Stimulated activated CD4-positive, alpha-beta T cell treated with anti-CD3 and anti-CD28 coated beads, TNF-alpha, amount 100 ng/mL, for 4 hours (primary cell): ENCODE measurements at regions not wholly inside any gene's neighbourhood (a gene's known extent, or its start where the extent isn't known, plus 50 kb on each side); places are given as distances from the start of the nearest gene placed in this dataset.

Source experiments
- DNase-seq, 3 experiments: peaks; one replicate each; pipeline ENCODE4 v3.0.0-alpha.2; 2020; ENCODE audit warnings: low read depth in 3 of 3

- no peak for DNase-seq
Observed at GRCh38 chr2:172328103-172328841, 99.1 kb upstream of the ITGA6 start.

GRCh38 chr2:172329416-172329773 is 98.0 kb upstream of the ITGA6 start:
- no peak for DNase-seq

- no peak for DNase-seq
Observed at GRCh38 chr2:172329774-172330671, 97.4 kb upstream of the ITGA6 start.

GRCh38 chr2:172332507-172332906 is 94.9 kb upstream of the ITGA6 start:
- no peak for DNase-seq

DNA sequence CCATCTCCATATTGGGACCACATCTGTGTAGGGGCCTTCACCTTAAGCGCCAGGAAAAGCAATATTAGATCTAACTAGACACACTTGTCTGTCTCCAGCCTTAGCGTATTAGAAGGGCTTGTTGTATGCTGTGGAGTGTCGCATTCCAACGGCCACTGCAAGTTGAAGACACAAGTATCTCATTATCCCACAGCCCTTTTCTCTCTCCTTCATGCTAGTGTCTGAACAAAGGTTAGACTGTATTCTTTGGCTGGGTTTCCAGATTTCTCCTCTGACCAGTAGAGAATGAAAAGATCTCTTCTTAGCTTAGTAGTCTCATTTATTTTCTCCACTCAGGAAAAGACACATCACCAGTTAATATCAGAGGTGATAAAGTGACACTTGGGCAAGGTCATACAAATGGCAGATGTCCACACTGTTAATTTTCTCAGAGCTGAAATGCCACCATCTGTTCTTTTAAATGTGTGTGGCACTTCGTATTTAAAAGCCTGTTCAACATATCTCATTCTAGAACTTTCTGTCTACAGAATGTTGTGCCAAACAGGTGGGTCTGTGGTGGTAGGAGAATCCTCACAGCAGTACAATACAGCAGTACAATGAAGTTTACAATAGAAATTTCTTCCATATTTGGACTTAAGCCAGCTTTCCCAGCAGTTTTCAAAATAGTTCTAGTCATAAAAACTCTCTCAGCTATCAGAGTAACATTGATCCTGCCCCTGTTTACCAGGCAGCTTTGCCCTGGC is 94.0 kb upstream of the ITGA6 start:
- no peak for DNase-seq

DNA sequence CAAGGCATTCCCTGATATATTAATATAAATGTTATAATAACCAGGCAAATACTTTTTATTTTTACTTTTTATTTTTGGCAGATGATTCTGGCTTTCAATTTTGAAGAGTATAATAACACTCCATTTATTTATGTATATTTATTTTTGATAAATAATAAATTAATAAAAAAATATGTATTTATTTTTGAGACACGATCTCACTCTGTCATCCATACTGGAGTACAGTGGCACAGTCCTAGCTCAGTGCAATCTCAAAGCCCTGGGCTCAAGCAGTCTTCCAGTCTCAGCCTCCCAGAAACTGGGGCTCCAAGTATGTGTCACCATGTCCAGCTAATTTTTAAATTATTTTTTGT is 93.4 kb upstream of the ITGA6 start:
- DNase-seq: no peak

- no peak for DNase-seq
Observed at GRCh38 chr2:172334988-172335387, 92.4 kb upstream of the ITGA6 start.

DNA sequence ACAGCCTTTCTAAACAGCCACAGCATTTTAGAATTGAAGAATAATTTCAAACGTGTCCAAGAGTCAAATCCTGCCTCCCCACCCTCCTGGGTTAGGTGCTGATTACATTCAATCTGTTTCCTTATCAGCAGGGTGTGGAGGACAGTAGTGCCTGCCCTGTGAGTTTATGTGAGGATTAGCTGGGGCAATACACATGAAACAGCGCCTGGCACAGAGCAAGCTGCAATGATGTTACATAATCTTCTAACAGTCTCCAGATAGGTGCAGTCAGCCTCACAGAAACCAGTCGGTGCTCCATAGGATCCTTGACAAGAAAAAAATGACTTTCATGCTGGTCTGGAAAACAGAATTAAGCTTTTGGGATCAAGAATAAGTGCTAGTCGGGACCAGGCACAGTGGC is 91.7 kb upstream of the ITGA6 start:
- DNase-seq: no peak

DNA sequence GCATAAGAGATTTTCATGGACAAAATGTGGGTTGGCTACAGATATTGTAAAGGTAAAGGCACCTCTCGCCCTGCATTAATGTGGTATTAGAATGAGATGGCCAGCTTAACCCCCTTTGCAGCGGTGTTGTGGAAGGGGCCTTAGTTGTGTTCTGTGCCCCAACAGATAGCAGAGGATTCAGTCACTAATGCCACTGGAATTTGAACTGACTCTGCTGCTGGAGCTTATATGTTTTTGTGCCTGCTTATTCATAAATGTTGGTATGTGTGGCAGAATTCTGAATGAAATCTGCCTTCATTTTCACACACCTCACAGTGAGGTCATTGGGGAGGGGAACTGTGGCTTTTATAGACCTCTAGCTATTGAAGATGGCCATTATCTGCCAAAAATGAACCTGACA is 90.7 kb upstream of the ITGA6 start:
- no peak for DNase-seq

- DNase-seq: no peak
Observed at GRCh38 chr2:172339371-172340010, 87.9 kb upstream of the ITGA6 start.

- DNase-seq: no peak
Observed at GRCh38 chr2:172340394-172340793, 87.0 kb upstream of the ITGA6 start.

DNA sequence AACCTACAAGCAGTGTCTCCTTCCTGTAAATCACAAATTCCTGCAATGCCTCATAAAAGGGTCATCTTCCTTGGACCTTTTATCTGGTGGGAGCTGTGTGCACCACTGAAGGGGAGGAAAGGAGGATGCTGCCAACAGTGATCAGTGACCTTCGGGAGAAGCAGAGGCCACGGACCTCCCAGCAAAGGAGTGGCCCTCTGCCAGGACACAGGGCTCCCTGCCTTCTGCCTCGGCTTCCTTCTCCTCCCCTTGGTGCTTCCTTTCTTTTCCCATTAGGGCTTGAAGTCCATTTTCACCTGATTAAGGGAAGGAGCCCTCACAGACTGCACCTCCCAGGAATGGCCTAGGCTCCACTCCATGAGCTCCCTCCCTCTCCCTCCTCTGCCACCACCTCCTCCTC is 85.3 kb upstream of the ITGA6 start:
- no peak for DNase-seq

GRCh38 chr2:172342611-172343010 is 84.8 kb upstream of the ITGA6 start:
- no peak for DNase-seq

DNA sequence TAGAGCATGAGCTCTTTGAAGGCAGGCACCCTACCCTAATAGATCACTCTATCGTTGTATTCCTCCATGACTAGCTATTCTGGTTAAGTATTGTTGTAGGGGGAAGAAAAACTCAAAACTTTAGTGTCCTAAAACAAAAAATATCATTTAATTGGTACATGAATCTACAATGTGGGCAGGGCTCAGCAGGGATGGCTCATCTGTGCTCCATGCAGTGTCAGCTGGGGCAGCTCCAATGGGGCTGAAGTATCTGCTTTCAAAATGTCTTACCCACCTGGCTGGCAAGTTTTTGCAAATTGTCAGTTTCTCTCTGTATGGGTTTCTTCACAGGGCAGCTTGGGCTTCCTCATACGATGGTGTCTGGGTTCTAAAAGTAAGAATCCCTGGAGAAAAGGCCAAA is 83.2 kb upstream of the ITGA6 start:
- no peak for DNase-seq

DNA sequence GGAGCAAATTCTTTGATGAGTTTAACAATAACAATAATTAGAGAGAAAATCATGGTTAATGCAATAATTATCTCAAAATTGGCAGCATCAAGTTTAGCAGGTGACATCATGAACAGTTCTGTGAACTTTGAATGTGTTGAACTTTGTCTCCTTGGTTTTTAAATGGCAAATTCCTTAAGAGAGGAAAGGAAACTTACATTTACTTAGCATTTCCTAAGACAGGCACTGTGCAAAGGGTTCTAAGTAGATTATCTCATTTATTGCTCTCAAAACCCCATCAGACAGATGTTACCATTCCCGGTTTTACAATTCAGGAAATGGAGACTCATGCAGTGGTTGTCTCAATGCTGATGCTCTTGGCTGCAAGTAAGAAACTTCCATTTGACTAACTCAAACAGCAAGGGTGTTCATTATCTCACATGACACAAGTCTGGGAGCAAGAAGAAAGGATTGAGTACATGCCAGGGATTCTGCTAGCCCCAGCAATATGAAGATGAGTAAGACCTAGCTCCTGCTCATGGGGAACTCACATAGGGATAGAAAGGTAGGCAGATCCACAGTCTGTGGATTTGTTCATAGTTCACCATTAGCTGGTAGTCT is 81.3 kb upstream of the ITGA6 start:
- no peak for DNase-seq

DNA sequence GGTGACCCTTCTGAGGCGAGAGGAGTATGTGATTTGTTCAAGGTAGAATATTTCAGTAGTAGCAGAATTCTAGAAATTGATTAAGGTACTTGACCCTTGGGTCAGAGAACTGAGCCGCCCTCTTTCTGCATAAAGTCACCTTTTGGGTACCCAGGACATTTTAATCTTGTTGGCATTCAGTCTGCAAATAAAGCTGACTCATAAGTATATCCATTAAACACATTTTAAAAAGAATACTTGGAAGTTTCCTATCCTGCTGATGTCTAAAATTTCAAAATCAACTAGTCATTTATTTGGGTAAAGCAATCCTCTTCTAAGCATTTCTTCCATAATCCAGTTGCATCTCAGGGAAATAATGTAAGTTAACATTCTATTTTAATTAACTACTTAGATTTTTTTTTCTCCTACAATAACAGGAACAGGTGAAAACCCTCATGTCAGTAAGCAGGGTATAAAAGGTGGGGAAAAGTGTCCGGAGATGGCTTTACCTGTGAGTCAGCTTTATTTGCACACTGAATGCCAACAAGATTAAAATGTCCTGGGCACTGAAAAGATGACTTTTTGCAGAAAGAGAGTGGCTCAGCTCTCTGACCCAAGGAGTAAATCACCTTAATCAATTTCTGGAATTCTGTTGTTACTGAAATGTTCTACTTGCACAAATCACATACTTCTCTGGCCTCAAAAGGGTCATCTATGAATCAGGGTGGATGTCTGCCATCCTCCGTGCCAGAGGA is 78.7 kb upstream of the ITGA6 start:
- no peak for DNase-seq

GRCh38 chr2:172350839-172351479 is 76.4 kb upstream of the ITGA6 start:
- DNase-seq: no peak

- DNase-seq: no peak
Observed at GRCh38 chr2:172351586-172351985, 75.8 kb upstream of the ITGA6 start.

GRCh38 chr2:172354347-172354746 is 73.0 kb upstream of the ITGA6 start:
- DNase-seq: no peak

- no peak for DNase-seq
Observed at GRCh38 chr2:172357442-172357841, 69.9 kb upstream of the ITGA6 start.
